Stimulated activated CD4-positive, alpha-beta T cell treated with anti-CD3 and anti-CD28 coated beads, Interleukin-1b, Interleukin-23, amount 100 ng/mL, for 24 hours (primary cell): ENCODE measurements at regions not wholly inside any gene's neighbourhood (a gene's known extent, or its start where the extent isn't known, plus 50 kb on each side); places are given as distances from the start of the nearest gene placed in this dataset.

Experiments
- DNase-seq, 4 experiments: peaks; one replicate each; pipeline ENCODE4 v3.0.0-alpha.2; 2020; ENCODE audit warnings: low read depth in 4 of 4, low spot score in 1 of 4

- no peak for DNase-seq
Measured at GRCh38 chr12:13316587-13317246, 120.2 kb downstream of the EMP1 start.

- no peak for DNase-seq
Measured at GRCh38 chr12:13313886-13314285, 117.4 kb downstream of the EMP1 start.

GRCh38 chr12:13311551-13311950, 115.0 kb downstream of the EMP1 start:
- DNase-seq: no peak

GRCh38 chr12:13307143-13307816, 110.8 kb downstream of the EMP1 start:
- DNase-seq: no peak

- no peak for DNase-seq
Measured at GRCh38 chr12:13304924-13305323, 108.4 kb downstream of the EMP1 start.

- no peak for DNase-seq
Measured at GRCh38 chr12:13299457-13299856, 102.9 kb downstream of the EMP1 start.

- no peak for DNase-seq
Measured at GRCh38 chr12:13293096-13293495, 96.6 kb downstream of the EMP1 start.

GRCh38 chr12:13289653-13290289, 93.2 kb downstream of the EMP1 start:
- no peak for DNase-seq

GRCh38 chr12:13288937-13289652, 92.6 kb downstream of the EMP1 start:
- no peak for DNase-seq

- DNase-seq: no peak
Measured at GRCh38 chr12:13288501-13288900, 92.0 kb downstream of the EMP1 start.

GRCh38 chr12:13283867-13284266, 87.3 kb downstream of the EMP1 start:
- DNase-seq: no peak

- DNase-seq: no peak
Measured at GRCh38 chr12:13282861-13283260, 86.3 kb downstream of the EMP1 start.

GRCh38 chr12:13278249-13278787, 81.8 kb downstream of the EMP1 start:
- peak; percentile 30 to 47 (median 44) for DNase-seq

GRCh38 chr12:13277293-13277692, 80.8 kb downstream of the EMP1 start:
- no peak for DNase-seq

- DNase-seq: no peak
Measured at GRCh38 chr12:13275241-13276085, 78.9 kb downstream of the EMP1 start.

- no peak for DNase-seq
Measured at GRCh38 chr12:13273850-13274249, 77.3 kb downstream of the EMP1 start.

GRCh38 chr12:13273097-13273496, 76.6 kb downstream of the EMP1 start:
- no peak for DNase-seq

GRCh38 chr12:13270817-13271216, 74.3 kb downstream of the EMP1 start:
- no peak for DNase-seq
